ENCODE measurements at regions not wholly inside any gene's neighbourhood (a gene's known extent, or its start where the extent isn't known, plus 50 kb on each side); places are given as distances from the start of the nearest gene placed in this dataset.
"Not testable (repeated sequence)": the region's sequence is repeated elsewhere in the genome, so short reads cannot be mapped to it uniquely, and the experiment has no call there.

GRCh38 chr10:18866852-18867251, 181.7 kb upstream of the MALRD1 start:
- DNase-seq (ENCODE audit: low read depth) = no peak

- no peak for DNase-seq (ENCODE audit: low read depth)
Measured at GRCh38 chr10:18868919-18869318, 179.7 kb upstream of the MALRD1 start.

GRCh38 chr10:18875477-18875876, 173.1 kb upstream of the MALRD1 start:
- no peak for DNase-seq (ENCODE audit: low read depth)

- no peak for DNase-seq (ENCODE audit: low read depth)
Measured at GRCh38 chr10:18879284-18879683, 169.3 kb upstream of the MALRD1 start.

DNA sequence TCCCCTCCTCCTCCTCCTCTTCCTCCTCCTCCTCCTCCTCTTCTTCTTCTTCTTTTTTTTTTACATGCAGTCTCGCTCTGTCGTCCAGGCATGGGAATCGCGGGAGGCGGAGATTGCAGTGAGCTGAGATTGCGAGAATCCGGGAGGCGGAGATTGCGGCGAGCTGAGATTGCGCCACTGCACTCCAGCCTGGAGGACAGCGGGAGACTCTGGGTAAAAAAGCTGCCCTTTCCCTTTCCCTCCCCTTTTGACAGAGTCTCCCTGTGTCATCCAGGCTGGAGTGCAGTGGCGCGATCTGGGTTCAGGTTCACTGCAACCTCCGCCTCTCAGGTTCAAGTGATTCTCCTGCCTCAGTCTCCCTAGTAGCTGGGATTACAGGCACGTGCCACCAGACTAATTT, 168.1 kb upstream of the MALRD1 start:
- no peak for DNase-seq (ENCODE audit: low read depth)

DNA sequence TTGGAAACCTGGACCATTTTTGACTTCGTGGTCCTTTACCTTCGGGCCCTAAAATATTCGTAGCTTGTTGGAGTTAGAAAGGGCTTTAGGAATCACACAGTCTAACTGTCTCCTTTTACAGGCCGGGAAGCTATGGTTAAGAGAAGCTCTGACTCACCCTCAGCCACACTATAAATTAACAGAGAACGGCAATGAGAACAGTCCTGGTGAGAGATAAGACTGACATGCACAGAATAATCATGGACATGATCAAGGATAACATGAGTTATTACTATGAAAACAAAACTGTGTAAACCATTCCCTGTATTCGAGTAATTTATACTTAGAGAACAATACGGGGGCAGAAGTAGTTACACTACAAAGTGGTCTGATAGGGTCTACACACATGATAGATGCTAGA, 162.5 kb upstream of the MALRD1 start:
- no peak for DNase-seq (ENCODE audit: low read depth)

GRCh38 chr10:18906636-18907035, 142.0 kb upstream of the MALRD1 start:
- no peak for DNase-seq (ENCODE audit: low read depth)

DNA sequence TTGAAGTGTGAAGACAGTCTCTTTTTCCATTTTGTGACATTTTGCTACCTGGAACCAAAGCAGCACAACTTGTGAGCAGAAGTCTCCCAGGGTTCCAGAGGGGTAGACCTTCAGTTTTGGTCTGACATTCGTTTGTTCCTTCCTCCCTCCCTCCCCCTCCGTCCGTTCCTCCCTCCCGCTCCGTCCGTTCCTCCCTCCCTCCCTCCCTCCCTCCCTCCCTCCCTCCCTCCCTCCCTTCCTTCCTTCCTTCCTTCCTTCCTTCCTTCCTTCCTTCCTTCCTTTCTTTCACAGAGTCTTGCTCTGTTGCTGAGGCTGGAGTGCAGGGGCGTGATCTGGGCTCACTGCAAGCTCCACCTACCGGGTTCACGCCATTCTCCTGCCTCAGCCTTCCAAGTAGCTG, 131.2 kb upstream of the MALRD1 start:
- not testable (repeated sequence) for DNase-seq (ENCODE audit: low read depth)

DNA sequence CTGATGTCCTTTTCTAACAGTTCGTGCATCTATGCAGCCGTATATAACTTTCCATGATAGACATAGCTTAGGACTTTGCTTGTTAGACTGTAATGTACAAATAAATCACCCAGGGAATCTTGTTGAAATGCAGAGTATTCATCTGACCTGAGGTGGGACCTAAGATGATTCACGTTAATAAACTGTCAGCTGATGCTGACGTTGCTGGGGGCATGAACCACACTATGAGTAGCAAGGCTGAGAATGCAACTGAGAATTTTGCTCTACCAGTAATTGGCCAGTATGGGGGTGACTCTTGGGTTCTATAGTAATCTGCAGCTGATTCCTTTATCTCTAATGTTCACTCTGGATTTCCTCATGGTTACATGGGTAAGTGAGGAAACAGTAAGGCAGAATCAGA, 130.1 kb upstream of the MALRD1 start:
- no peak for DNase-seq (ENCODE audit: low read depth)

DNA sequence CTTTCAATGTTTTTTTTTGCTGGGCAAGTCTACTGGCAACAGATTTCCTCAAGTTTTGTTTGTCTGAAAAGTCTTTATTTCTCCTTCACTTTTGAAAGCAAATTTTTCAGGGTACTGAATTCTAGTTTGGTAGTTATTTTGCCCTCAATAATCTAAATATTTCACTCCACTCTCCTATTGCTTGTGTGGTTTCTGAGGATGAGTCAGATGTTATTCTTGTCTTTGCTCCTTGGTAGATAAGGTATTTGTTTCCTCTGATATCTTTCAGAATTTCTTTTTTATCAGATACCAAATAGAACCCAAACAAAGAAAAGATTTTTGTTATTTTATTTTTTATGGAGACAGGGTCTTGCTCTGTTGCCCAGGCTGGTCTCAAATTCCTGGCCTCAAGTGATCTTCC, 99.2 kb upstream of the MALRD1 start:
- no peak for DNase-seq (ENCODE audit: low read depth)

- not testable (repeated sequence) for DNase-seq (ENCODE audit: low read depth)
Measured at GRCh38 chr10:18951072-18951823, 97.4 kb upstream of the MALRD1 start.

GRCh38 chr10:18955061-18955460, 93.5 kb upstream of the MALRD1 start:
- DNase-seq (ENCODE audit: low read depth) = no peak

GRCh38 chr10:18959369-18959768, 89.2 kb upstream of the MALRD1 start:
- no peak for DNase-seq (ENCODE audit: low read depth)

- no peak for DNase-seq (ENCODE audit: low read depth)
Measured at GRCh38 chr10:18960466-18961079, 88.0 kb upstream of the MALRD1 start.

DNA sequence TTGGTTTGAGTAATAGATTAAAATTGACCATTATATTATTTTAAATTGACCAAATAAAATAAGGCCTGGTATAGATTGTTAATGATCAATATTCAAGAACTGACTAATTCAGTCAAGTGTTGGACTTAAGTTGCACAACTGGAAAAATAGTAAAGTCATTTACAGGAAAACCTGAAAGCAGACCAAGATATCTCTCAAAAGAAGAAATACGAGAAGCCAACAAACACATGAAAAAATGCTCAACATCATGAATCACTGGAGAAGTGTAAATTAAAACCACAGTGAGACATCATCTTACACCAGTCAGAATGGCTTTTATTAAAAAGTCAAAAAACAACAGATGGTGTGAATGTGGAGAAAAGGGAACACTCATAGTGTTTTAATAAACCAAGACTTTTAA, 80.4 kb upstream of the MALRD1 start:
- no peak for DNase-seq (ENCODE audit: low read depth)

GRCh38 chr10:18976696-18977251, 71.8 kb upstream of the MALRD1 start:
- DNase-seq (ENCODE audit: low read depth) = no peak

- no peak for DNase-seq (ENCODE audit: low read depth)
Measured at GRCh38 chr10:18980089-18980629, 68.4 kb upstream of the MALRD1 start.

GRCh38 chr10:18984531-18984930, 64.1 kb upstream of the MALRD1 start:
- DNase-seq (ENCODE audit: low read depth) = no peak

DNA sequence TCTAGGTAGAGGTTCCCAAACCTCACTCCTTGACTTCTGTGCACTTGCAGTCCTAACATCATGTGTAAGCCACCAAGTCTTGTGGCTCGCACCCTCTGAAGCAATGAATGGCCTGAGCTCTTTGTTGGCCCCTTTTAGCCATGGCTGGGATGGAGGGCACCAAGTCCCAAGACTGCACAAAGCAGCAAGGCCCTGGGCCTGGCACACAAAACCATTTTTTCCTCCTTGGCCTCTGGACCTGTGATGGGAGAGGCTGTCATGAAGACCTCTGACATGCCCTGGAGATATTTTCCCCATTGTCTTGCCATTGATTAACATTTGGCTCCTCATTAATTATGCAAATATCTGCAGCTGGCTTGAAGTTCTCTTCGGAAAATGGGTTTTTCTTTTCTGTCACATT, 60.3 kb upstream of the MALRD1 start:
- no peak for DNase-seq (ENCODE audit: low read depth)

Measured in myocyte (in vitro differentiated cells).